CD4-positive, alpha-beta T cell treated with Interleukin-15 for 4 hours (primary cell): ENCODE measurements at regions not wholly inside any gene's neighbourhood (a gene's known extent, or its start where the extent isn't known, plus 50 kb on each side); places are given as distances from the start of the nearest gene placed in this dataset.
"Not testable (repeated sequence)": the region's sequence is repeated elsewhere in the genome, so short reads cannot be mapped to it uniquely, and the experiment has no call there.

Experiments
- DNase-seq: peaks from one replicate; pipeline ENCODE4 v3.0.0-alpha.2; 2020; ENCODE audit warnings: low spot score

DNA sequence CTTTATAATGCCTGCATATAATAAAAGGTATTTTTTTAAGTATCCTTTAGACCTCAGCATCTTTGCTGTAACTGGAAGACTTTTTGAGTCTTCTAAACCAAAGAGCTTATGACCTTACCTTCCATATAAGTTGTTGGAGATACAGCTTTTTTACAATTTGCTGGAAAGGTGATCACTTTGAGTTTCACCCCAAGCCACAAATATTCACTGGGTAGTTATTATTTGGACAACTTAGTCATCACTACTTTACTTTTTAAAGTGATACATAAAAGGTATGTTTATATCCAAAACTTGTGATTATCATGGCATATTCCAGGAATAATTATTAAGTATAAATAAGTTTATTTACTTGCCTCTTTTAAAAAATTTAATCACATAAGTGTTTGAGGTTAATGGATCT is 246.7 kb upstream of the NRIP1 start:
- DNase-seq: no peak

- not testable (repeated sequence) for DNase-seq
These were observed 252.2 kb upstream of the NRIP1 start for GRCh38 chr21:15317034-15317433.

- no peak for DNase-seq
These were observed 254.9 kb upstream of the NRIP1 start for GRCh38 chr21:15319727-15320126.

- DNase-seq: no peak
These were observed 259.7 kb upstream of the NRIP1 start for GRCh38 chr21:15324542-15324941.

- DNase-seq: no peak
These were observed 261.4 kb upstream of the NRIP1 start for GRCh38 chr21:15326032-15326867.

- DNase-seq: no peak
These were observed 263.0 kb upstream of the NRIP1 start for GRCh38 chr21:15327637-15328265.

- DNase-seq: no peak
These were observed 264.4 kb upstream of the NRIP1 start for GRCh38 chr21:15329191-15329590.

- no peak for DNase-seq
These were observed 266.1 kb upstream of the NRIP1 start for GRCh38 chr21:15330872-15331271.

DNA sequence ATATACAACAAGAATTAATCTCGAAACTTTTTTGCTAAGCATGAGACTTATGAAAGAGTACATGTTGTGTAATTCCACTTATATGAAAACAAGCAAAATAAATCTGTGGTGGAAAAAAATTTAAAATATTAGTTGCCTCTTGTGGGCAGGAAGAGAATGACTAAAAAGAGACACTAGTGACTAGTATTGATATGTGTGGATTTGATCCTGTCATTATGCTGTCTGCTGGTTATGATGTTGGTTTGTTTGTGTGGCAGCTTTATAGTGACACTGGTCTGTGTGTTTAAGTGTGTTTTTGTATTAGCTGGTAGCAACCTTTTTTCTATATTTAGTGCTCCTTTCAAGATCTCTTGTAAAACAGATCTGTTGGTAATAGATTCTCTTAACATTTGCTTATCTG is 267.8 kb upstream of the NRIP1 start:
- DNase-seq: no peak

DNA sequence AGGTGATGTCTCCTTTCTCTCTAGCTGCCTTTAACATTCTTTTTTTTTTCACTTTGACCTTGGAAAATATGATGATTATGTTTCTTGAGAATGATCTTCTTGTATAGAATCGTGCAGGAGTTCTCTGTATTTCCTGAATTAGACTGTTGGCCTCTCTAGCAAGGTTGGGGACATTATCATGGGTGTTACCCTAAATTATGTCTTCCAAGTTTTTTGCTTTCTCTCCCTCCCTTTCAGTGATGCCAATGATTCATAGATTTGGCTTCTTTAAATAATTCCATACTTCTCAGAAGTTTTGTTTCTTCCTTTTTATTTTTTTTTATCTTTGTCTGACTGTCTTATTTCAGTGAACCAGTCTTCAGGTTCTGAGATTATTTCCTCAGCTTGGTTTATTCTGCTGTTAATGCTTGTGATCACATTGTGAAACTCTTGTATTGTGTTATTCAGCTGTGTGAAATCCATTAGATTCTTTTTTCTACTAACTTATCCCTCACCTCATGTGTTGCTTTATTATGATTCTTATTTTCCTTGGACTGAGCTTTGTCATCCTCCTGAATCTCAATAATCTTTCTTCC is 268.4 kb upstream of the NRIP1 start:
- no peak for DNase-seq

- no peak for DNase-seq
These were observed 269.2 kb upstream of the NRIP1 start for GRCh38 chr21:15333951-15334350.

GRCh38 chr21:15343066-15343465 is 278.3 kb upstream of the NRIP1 start:
- DNase-seq: no peak

- DNase-seq: no peak
These were observed 287.2 kb upstream of the NRIP1 start for GRCh38 chr21:15352009-15352408.

- DNase-seq: no peak
These were observed 288.7 kb upstream of the NRIP1 start for GRCh38 chr21:15353546-15353945.

- no peak for DNase-seq
These were observed 289.7 kb upstream of the NRIP1 start for GRCh38 chr21:15354516-15354915.

GRCh38 chr21:15355066-15355465 is 290.3 kb upstream of the NRIP1 start:
- DNase-seq: no peak

- DNase-seq: no peak
These were observed 294.5 kb upstream of the NRIP1 start for GRCh38 chr21:15359251-15359650.

- DNase-seq: no peak
These were observed 297.7 kb upstream of the NRIP1 start for GRCh38 chr21:15362458-15362857.

GRCh38 chr21:15363921-15364320 is 299.1 kb upstream of the NRIP1 start:
- no peak for DNase-seq

GRCh38 chr21:15365751-15366392 is 301.1 kb upstream of the NRIP1 start:
- DNase-seq: no peak

- DNase-seq: no peak
These were observed 301.8 kb upstream of the NRIP1 start for GRCh38 chr21:15366555-15366954.

- no peak for DNase-seq
These were observed 302.3 kb upstream of the NRIP1 start for GRCh38 chr21:15367061-15367626.
